Ishikawa (cell line): ENCODE measurements at regions not wholly inside any gene's neighbourhood (a gene's known extent, or its start where the extent isn't known, plus 50 kb on each side); places are given as distances from the start of the nearest gene placed in this dataset.

Experiments used
- EP300 ChIP-seq: IDR thresholded peaks from 2 replicates; pipeline ENCODE4 v1.6.1; 2012; ENCODE audit warnings: borderline replicate concordance
- FOXM1 ChIP-seq: IDR thresholded peaks from 2 replicates; pipeline ENCODE4 v1.6.1; 2012; ENCODE audit warnings: low read depth, borderline replicate concordance
- NFIC ChIP-seq: IDR thresholded peaks from 2 replicates; pipeline ENCODE4 v1.6.1; 2012
- TEAD4 ChIP-seq: IDR thresholded peaks from 2 replicates; pipeline ENCODE4 v1.6.1; 2012
- YY1 ChIP-seq: IDR thresholded peaks from 2 replicates; pipeline ENCODE4 v1.6.1; 2012; ENCODE audit warnings: low read depth
- ZBTB7A ChIP-seq: IDR thresholded peaks from 2 replicates; pipeline ENCODE4 v1.6.1; 2012; ENCODE audit warnings: low read depth
- TF ChIP-seq, protein P1 (sequence below): IDR thresholded peaks from 2 replicates; pipeline ENCODE4 v1.6.1; 2012; ENCODE audit warnings: low read depth, mild to moderate bottlenecking

- TF ChIP-seq ZBTB7A, result no peak
- TF ChIP-seq, protein P1, sequence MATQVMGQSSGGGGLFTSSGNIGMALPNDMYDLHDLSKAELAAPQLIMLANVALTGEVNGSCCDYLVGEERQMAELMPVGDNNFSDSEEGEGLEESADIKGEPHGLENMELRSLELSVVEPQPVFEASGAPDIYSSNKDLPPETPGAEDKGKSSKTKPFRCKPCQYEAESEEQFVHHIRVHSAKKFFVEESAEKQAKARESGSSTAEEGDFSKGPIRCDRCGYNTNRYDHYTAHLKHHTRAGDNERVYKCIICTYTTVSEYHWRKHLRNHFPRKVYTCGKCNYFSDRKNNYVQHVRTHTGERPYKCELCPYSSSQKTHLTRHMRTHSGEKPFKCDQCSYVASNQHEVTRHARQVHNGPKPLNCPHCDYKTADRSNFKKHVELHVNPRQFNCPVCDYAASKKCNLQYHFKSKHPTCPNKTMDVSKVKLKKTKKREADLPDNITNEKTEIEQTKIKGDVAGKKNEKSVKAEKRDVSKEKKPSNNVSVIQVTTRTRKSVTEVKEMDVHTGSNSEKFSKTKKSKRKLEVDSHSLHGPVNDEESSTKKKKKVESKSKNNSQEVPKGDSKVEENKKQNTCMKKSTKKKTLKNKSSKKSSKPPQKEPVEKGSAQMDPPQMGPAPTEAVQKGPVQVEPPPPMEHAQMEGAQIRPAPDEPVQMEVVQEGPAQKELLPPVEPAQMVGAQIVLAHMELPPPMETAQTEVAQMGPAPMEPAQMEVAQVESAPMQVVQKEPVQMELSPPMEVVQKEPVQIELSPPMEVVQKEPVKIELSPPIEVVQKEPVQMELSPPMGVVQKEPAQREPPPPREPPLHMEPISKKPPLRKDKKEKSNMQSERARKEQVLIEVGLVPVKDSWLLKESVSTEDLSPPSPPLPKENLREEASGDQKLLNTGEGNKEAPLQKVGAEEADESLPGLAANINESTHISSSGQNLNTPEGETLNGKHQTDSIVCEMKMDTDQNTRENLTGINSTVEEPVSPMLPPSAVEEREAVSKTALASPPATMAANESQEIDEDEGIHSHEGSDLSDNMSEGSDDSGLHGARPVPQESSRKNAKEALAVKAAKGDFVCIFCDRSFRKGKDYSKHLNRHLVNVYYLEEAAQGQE, result no peak
- no peak for TF ChIP-seq NFIC
- TF ChIP-seq EP300, result no peak
- TF ChIP-seq FOXM1, result no peak
- TF ChIP-seq TEAD4, result no peak
- TF ChIP-seq YY1, result no peak
These were observed 298.9 kb upstream of the PITRM1 start for GRCh38 chr10:3471472-3471871.
